ENCODE measurements at regions not wholly inside any gene's neighbourhood (a gene's known extent, or its start where the extent isn't known, plus 50 kb on each side); places are given as distances from the start of the nearest gene placed in this dataset.
"Not testable (repeated sequence)": the region's sequence is repeated elsewhere in the genome, so short reads cannot be mapped to it uniquely, and the experiment has no call there.

DNA sequence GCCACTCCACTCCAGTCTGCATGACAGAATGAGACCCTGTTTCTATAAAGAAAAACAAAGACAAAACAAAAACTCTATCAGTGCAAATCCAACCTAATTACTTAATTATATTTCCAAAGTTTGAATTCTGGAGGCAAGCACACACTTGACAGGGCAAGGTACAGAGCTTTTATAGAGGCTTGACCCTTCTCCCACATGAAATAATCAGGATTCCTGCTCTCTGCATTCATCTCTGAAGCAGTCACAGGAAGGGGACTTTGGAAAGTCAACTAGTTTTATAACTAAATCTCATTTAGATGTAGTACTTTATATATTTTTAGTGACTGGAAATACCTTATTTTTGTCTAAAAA is 91.9 kb upstream of the CHD1 start:
- H3K9me3 ChIP-seq (ENCODE audit: control insufficient read depth, insufficient read depth, low read length): no peaks in the 10 kb centered on the region; the same call in 1 of the 2 replicates
- H3K27me3 ChIP-seq (ENCODE audit: control insufficient read depth, insufficient read depth, low read length): no peaks in the 10 kb centered on the region
- no peaks in the 10 kb centered on the region for H3K36me3 ChIP-seq (ENCODE audit: control insufficient read depth, insufficient read depth, low read length)
- no peak overlapping the region for H3K9ac ChIP-seq (ENCODE audit: low read depth, low read length)
- H3K27ac ChIP-seq (ENCODE audit: low read depth, low read length): no peak overlapping the region
- no peak overlapping the region for H3K4me3 ChIP-seq (ENCODE audit: low read depth, low read length)
- H3K4me1 ChIP-seq (ENCODE audit: control insufficient read depth, insufficient read depth, low read length): no peaks in the 10 kb centered on the region

GRCh38 chr5:99019812-99020697 is 91.2 kb upstream of the CHD1 start:
- no peaks in the 10 kb centered on the region for H3K4me1 ChIP-seq (ENCODE audit: control insufficient read depth, insufficient read depth, low read length)
- H3K27me3 ChIP-seq (ENCODE audit: control insufficient read depth, insufficient read depth, low read length): no peaks in the 10 kb centered on the region
- no peak overlapping the region for H3K27ac ChIP-seq (ENCODE audit: low read depth, low read length)
- H3K9ac ChIP-seq (ENCODE audit: low read depth, low read length): no peak overlapping the region
- H3K4me3 ChIP-seq (ENCODE audit: low read depth, low read length): no peak overlapping the region
- H3K9me3 ChIP-seq (ENCODE audit: control insufficient read depth, insufficient read depth, low read length): no peaks in the 10 kb centered on the region; the same call in 1 of the 2 replicates
- no peaks in the 10 kb centered on the region for H3K36me3 ChIP-seq (ENCODE audit: control insufficient read depth, insufficient read depth, low read length)

DNA sequence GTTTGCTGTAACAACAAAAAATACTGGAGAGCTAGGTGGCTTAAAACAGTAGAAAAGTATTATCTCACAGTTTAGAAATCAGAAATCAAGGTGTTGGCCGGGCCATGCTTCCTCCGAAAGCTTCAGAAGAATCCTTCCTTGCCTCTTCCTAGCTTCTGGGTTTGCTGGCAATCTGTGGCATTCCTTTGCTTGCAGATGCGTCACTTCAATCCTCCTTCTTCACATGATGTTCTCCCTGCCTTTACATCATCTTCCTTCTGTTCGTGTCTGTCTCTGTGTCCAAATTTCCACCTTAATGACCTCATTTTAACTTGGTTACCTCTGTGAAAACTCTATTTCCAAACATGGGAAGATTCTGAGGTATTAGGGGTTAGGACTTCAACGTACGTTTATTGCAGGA is 90.4 kb upstream of the CHD1 start:
- no peak overlapping the region for H3K4me3 ChIP-seq (ENCODE audit: low read depth, low read length)
- H3K27me3 ChIP-seq (ENCODE audit: control insufficient read depth, insufficient read depth, low read length): no peaks in the 10 kb centered on the region
- H3K36me3 ChIP-seq (ENCODE audit: control insufficient read depth, insufficient read depth, low read length): no peaks in the 10 kb centered on the region
- H3K4me1 ChIP-seq (ENCODE audit: control insufficient read depth, insufficient read depth, low read length): no peaks in the 10 kb centered on the region
- no peak overlapping the region for H3K27ac ChIP-seq (ENCODE audit: low read depth, low read length)
- no peaks in the 10 kb centered on the region; the same call in 1 of the 2 replicates for H3K9me3 ChIP-seq (ENCODE audit: control insufficient read depth, insufficient read depth, low read length)
- no peak overlapping the region for H3K9ac ChIP-seq (ENCODE audit: low read depth, low read length)

DNA sequence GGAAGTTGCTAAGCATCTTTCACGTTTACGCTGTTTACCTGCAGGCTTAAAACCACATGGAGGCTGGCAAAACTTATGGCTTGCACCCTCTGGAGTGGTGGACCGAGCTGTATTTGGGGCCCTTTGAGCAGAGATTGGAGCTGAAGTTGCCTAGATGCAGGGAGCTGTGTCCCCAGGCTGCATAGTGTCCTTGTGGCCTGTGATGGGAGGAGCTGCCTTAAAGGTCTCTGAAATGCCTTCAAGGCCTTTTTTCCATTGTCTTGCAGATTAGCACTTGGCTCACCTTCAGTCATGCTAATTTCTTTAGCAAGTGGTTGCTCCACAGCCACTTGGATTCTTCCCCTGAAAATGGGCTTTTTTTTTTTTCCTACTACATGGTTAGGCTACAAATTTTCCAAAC is 81.5 kb upstream of the CHD1 start:
- H3K27me3 ChIP-seq (ENCODE audit: control insufficient read depth, insufficient read depth, low read length): no peaks in the 10 kb centered on the region
- no peaks in the 10 kb centered on the region for H3K4me1 ChIP-seq (ENCODE audit: control insufficient read depth, insufficient read depth, low read length)
- H3K9me3 ChIP-seq (ENCODE audit: control insufficient read depth, insufficient read depth, low read length): no peaks in the 10 kb centered on the region
- no peak overlapping the region for H3K9ac ChIP-seq (ENCODE audit: low read depth, low read length)
- H3K27ac ChIP-seq (ENCODE audit: low read depth, low read length): no peak overlapping the region
- H3K4me3 ChIP-seq (ENCODE audit: low read depth, low read length): no peak overlapping the region
- no peaks in the 10 kb centered on the region for H3K36me3 ChIP-seq (ENCODE audit: control insufficient read depth, insufficient read depth, low read length)

DNA sequence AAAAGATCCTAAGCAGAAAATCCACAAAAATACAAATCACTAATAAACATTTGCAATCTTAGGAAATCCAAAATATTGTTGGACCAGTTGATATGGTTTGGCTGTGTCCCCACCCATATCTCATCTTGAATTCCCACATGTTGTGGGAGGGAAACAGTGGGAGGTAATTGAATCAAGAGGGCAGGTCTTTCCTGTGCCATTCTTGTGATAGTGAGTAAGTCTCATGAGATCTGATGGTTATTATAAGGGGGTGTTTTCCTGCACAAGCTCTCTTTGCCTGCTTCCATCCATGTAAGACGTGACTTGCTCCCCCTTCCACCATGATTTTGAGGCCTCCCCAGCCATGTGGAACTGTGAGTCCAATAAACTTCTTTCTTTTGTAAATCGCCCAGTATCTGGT is 79.2 kb upstream of the CHD1 start:
- H3K4me3 ChIP-seq (ENCODE audit: low read depth, low read length); H3K4me1 ChIP-seq (ENCODE audit: control insufficient read depth, insufficient read depth, low read length): not testable (repeated sequence)

DNA sequence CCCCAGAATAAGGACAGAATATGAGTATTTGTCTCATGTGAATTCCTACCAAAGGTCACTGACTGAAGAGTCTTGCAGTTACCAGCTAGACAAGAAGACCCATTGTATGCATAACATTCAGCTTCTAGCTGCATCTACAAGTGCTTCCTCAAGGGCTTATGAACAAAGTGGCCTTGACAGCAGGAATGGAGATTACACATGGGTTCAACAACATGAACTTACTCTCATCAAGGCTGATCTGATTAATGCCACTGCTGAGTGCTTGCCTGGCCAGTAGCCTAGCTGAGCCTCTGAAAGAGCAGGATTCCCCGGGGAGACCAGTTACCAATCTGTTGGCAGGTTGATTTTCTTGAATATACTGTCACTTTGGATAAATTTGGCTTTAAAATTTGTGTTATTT is 76.7 kb upstream of the CHD1 start:
- Histone ChIP-seq H3K4me1 (ENCODE audit: control insufficient read depth, insufficient read depth, low read length) (no peaks in the 10 kb centered on the region), H3K27ac (ENCODE audit: low read depth, low read length) (no peak overlapping the region), H3K9me3 (ENCODE audit: control insufficient read depth, insufficient read depth, low read length) (no peaks in the 10 kb centered on the region), H3K27me3 (ENCODE audit: control insufficient read depth, insufficient read depth, low read length) (no peaks in the 10 kb centered on the region), H3K36me3 (ENCODE audit: control insufficient read depth, insufficient read depth, low read length) (no peaks in the 10 kb centered on the region), H3K4me3 (ENCODE audit: low read depth, low read length) (no peak overlapping the region), H3K9ac (ENCODE audit: low read depth, low read length) (no peak overlapping the region)

More for the DNA sequence above, 79.2 kb upstream of the CHD1 start:
- H3K27ac ChIP-seq (ENCODE audit: low read depth, low read length); H3K9me3 ChIP-seq (ENCODE audit: control insufficient read depth, insufficient read depth, low read length); H3K9ac ChIP-seq (ENCODE audit: low read depth, low read length); H3K27me3 ChIP-seq (ENCODE audit: control insufficient read depth, insufficient read depth, low read length); H3K36me3 ChIP-seq (ENCODE audit: control insufficient read depth, insufficient read depth, low read length): not testable (repeated sequence)

GRCh38 chr5:99004960-99005359 is 76.2 kb upstream of the CHD1 start:
- H3K4me1 ChIP-seq (ENCODE audit: control insufficient read depth, insufficient read depth, low read length): no peaks in the 10 kb centered on the region
- no peak overlapping the region for H3K27ac ChIP-seq (ENCODE audit: low read depth, low read length)
- no peaks in the 10 kb centered on the region for H3K27me3 ChIP-seq (ENCODE audit: control insufficient read depth, insufficient read depth, low read length)
- no peaks in the 10 kb centered on the region for H3K9me3 ChIP-seq (ENCODE audit: control insufficient read depth, insufficient read depth, low read length)
- no peak overlapping the region for H3K4me3 ChIP-seq (ENCODE audit: low read depth, low read length)
- H3K36me3 ChIP-seq (ENCODE audit: control insufficient read depth, insufficient read depth, low read length): no peaks in the 10 kb centered on the region
- H3K9ac ChIP-seq (ENCODE audit: low read depth, low read length): no peak overlapping the region

- no peaks in the 10 kb centered on the region for H3K9me3 ChIP-seq (ENCODE audit: control insufficient read depth, insufficient read depth, low read length)
- no peaks in the 10 kb centered on the region for H3K4me1 ChIP-seq (ENCODE audit: control insufficient read depth, insufficient read depth, low read length)
- no peaks in the 10 kb centered on the region for H3K27me3 ChIP-seq (ENCODE audit: control insufficient read depth, insufficient read depth, low read length)
- no peak overlapping the region for H3K9ac ChIP-seq (ENCODE audit: low read depth, low read length)
- H3K4me3 ChIP-seq (ENCODE audit: low read depth, low read length): no peak overlapping the region
- no peaks in the 10 kb centered on the region for H3K36me3 ChIP-seq (ENCODE audit: control insufficient read depth, insufficient read depth, low read length)
- no peak overlapping the region for H3K27ac ChIP-seq (ENCODE audit: low read depth, low read length)
Measured at GRCh38 chr5:99000876-99001275, 72.1 kb upstream of the CHD1 start.

DNA sequence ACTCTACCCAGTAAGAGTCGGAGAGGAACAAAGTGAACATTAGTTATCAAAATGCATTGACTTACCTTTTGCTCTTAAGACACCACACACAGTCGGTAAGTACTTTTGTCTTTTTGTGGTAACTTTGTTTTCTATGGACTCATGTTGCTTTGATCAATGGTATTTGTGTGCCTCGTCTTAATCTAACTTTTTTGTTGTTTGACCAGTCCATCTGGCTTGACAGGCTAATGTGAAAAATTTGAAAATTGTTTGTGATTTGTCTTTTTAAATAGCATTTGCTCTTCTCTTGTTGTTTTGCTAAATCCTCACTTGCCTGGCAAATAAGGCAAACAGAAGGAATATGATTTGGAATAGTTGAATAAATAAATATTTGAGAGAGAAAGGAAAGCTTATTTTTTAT is 71.4 kb upstream of the CHD1 start:
- H3K27me3 ChIP-seq (ENCODE audit: control insufficient read depth, insufficient read depth, low read length): no peaks in the 10 kb centered on the region
- H3K36me3 ChIP-seq (ENCODE audit: control insufficient read depth, insufficient read depth, low read length): no peaks in the 10 kb centered on the region
- H3K9ac ChIP-seq (ENCODE audit: low read depth, low read length): no peak overlapping the region
- H3K27ac ChIP-seq (ENCODE audit: low read depth, low read length): no peak overlapping the region
- H3K9me3 ChIP-seq (ENCODE audit: control insufficient read depth, insufficient read depth, low read length): no peaks in the 10 kb centered on the region
- no peaks in the 10 kb centered on the region for H3K4me1 ChIP-seq (ENCODE audit: control insufficient read depth, insufficient read depth, low read length)
- H3K4me3 ChIP-seq (ENCODE audit: low read depth, low read length): no peak overlapping the region

DNA sequence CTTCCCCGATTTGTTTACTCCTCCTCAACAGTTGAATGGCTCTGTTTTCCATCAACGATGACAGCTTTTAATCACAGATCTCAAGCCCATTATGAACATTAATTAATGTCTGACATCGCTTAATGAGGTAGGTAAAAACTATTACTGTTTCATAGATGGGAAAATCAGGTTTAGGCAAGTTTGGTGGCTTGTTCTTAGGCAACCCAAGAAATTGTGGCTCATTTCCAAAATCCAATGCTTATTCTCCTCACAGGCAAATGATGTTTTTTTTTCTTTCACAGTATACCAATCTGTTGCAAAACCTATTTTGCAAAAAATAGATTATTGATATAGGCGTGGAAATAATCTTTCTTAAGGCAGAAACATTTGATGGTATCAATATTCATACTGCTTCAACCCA is 70.8 kb upstream of the CHD1 start:
- H3K36me3 ChIP-seq (ENCODE audit: control insufficient read depth, insufficient read depth, low read length): no peaks in the 10 kb centered on the region
- no peak overlapping the region for H3K4me3 ChIP-seq (ENCODE audit: low read depth, low read length)
- H3K27me3 ChIP-seq (ENCODE audit: control insufficient read depth, insufficient read depth, low read length): no peaks in the 10 kb centered on the region
- no peak overlapping the region for H3K9ac ChIP-seq (ENCODE audit: low read depth, low read length)
- no peak overlapping the region for H3K27ac ChIP-seq (ENCODE audit: low read depth, low read length)
- H3K9me3 ChIP-seq (ENCODE audit: control insufficient read depth, insufficient read depth, low read length): no peaks in the 10 kb centered on the region
- H3K4me1 ChIP-seq (ENCODE audit: control insufficient read depth, insufficient read depth, low read length): no peaks in the 10 kb centered on the region

- no peaks in the 10 kb centered on the region for H3K9me3 ChIP-seq (ENCODE audit: control insufficient read depth, insufficient read depth, low read length)
- no peaks in the 10 kb centered on the region for H3K36me3 ChIP-seq (ENCODE audit: control insufficient read depth, insufficient read depth, low read length)
- H3K27me3 ChIP-seq (ENCODE audit: control insufficient read depth, insufficient read depth, low read length): no peaks in the 10 kb centered on the region
- H3K27ac ChIP-seq (ENCODE audit: low read depth, low read length): no peak overlapping the region
- no peak overlapping the region for H3K9ac ChIP-seq (ENCODE audit: low read depth, low read length)
- no peaks in the 10 kb centered on the region for H3K4me1 ChIP-seq (ENCODE audit: control insufficient read depth, insufficient read depth, low read length)
- no peak overlapping the region for H3K4me3 ChIP-seq (ENCODE audit: low read depth, low read length)
Measured at GRCh38 chr5:98997000-98997399, 68.2 kb upstream of the CHD1 start.

Data from HUES48 (cell line).